ENCODE measurements at regions not wholly inside any gene's neighbourhood (a gene's known extent, or its start where the extent isn't known, plus 50 kb on each side); places are given as distances from the start of the nearest gene placed in this dataset.
A peak's percentile ranks its signal among the peaks of the same experiment; 100 is the strongest.

DNA sequence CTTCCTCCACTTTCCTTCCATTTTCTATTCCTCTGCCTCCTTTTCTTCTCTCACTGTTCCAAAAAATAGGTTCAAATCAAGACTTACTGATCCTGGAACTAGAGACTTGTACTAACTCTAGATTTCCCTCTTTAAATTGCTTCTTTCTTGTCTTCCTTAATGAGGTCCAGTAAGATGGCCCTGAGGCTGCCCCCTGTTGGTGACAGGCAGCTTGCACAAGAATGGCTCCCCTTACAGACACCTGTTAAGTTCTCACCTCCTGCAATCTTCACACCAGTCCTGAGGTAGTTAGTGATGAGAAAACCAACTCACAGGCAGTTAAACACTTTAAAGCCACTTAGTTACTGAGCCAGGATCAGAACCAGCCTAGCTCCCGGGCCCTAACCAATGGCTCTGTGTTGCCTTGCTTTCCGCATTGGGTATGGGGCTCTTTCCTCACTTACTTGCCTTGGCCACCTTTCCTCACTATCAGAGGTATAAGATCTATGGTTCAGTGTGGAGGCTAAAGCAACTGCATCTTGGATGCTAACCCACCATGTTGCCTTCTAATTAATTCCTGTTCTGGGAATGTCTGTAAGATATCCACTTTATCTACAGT, 130.6 kb downstream of the AKAIN1 start:
- no peak overlapping the region for H3K9ac ChIP-seq (ENCODE audit: low read depth in 1 of 2, low read length in 2 of 2)
- no peak for TF ChIP-seq HNF4A (conservative IDR thresholded peaks at IDR 0.05)
- TF ChIP-seq, protein P1, sequence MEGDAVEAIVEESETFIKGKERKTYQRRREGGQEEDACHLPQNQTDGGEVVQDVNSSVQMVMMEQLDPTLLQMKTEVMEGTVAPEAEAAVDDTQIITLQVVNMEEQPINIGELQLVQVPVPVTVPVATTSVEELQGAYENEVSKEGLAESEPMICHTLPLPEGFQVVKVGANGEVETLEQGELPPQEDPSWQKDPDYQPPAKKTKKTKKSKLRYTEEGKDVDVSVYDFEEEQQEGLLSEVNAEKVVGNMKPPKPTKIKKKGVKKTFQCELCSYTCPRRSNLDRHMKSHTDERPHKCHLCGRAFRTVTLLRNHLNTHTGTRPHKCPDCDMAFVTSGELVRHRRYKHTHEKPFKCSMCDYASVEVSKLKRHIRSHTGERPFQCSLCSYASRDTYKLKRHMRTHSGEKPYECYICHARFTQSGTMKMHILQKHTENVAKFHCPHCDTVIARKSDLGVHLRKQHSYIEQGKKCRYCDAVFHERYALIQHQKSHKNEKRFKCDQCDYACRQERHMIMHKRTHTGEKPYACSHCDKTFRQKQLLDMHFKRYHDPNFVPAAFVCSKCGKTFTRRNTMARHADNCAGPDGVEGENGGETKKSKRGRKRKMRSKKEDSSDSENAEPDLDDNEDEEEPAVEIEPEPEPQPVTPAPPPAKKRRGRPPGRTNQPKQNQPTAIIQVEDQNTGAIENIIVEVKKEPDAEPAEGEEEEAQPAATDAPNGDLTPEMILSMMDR (IDR thresholded peaks at IDR 0.05; ENCODE audit: low read depth, low read length, missing input control): peak; percentile 8
- no peaks in the 10 kb centered on the region for H3K4me1 ChIP-seq (ENCODE audit: control insufficient read depth in 4 of 4, insufficient read depth in 4 of 4, low read length in 3 of 4)
- H3K36me3 ChIP-seq (ENCODE audit: control insufficient read depth in 4 of 4, insufficient read depth in 3 of 4, low read depth in 1 of 4, low read length in 3 of 4): no peaks in the 10 kb centered on the region
- no peak overlapping the region for H3K27ac ChIP-seq (ENCODE audit: low read depth in 1 of 2, low read length in 2 of 2)
- no peaks in the 10 kb centered on the region for H3K9me3 ChIP-seq (ENCODE audit: control insufficient read depth in 4 of 4, low read length in 3 of 4)
- H3K27me3 ChIP-seq (ENCODE audit: control insufficient read depth in 4 of 4, insufficient read depth in 4 of 4, low read length in 3 of 4): no peaks in the 10 kb centered on the region
- no peak overlapping the region for H3K4me3 ChIP-seq (ENCODE audit: low read depth in 1 of 3, low read length in 3 of 3)
- no peak for DNase-seq (ENCODE audit: low spot score)
- WGBS: 97% methylated on average over 2 of the region's 2 CpGs

- no peak for DNase-seq (ENCODE audit: low spot score)
- Histone ChIP-seq H3K4me3 (ENCODE audit: low read depth in 1 of 3, low read length in 3 of 3) (no peak overlapping the region), H3K27ac (ENCODE audit: low read depth in 1 of 2, low read length in 2 of 2) (no peak overlapping the region), H3K9ac (ENCODE audit: low read depth in 1 of 2, low read length in 2 of 2) (no peak overlapping the region), H3K9me3 (ENCODE audit: control insufficient read depth in 4 of 4, low read length in 3 of 4) (no peaks in the 10 kb centered on the region), H3K36me3 (ENCODE audit: control insufficient read depth in 4 of 4, insufficient read depth in 3 of 4, low read depth in 1 of 4, low read length in 3 of 4) (no peaks in the 10 kb centered on the region), H3K4me1 (ENCODE audit: control insufficient read depth in 4 of 4, insufficient read depth in 4 of 4, low read length in 3 of 4) (no peaks in the 10 kb centered on the region), H3K27me3 (ENCODE audit: control insufficient read depth in 4 of 4, insufficient read depth in 4 of 4, low read length in 3 of 4) (no peaks in the 10 kb centered on the region)
- WGBS: 89% methylated on average over 2 of the region's 2 CpGs
- TF ChIP-seq ZBTB33 (IDR thresholded peaks at IDR 0.05): no peak
- TF ChIP-seq, protein P2, sequence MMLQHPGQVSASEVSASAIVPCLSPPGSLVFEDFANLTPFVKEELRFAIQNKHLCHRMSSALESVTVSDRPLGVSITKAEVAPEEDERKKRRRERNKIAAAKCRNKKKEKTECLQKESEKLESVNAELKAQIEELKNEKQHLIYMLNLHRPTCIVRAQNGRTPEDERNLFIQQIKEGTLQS (IDR thresholded peaks at IDR 0.05): no peak
- no peak for TF ChIP-seq FOXA2 (IDR thresholded peaks at IDR 0.05)
- no peak for TF ChIP-seq GABPA (IDR thresholded peaks at IDR 0.05 in 1 of 2, conservative IDR thresholded peaks at IDR 0.05 in 1 of 2)
- no peak for TF ChIP-seq EGR1 (IDR thresholded peaks at IDR 0.05; ENCODE audit: low read depth in 2 of 2)
- TF ChIP-seq FOXA1 (IDR thresholded peaks at IDR 0.05): no peak
- TF ChIP-seq RXRA (IDR thresholded peaks at IDR 0.05): no peak
- TF ChIP-seq RAD21 (IDR thresholded peaks at IDR 0.05): no peak
- TF ChIP-seq HNF4A (conservative IDR thresholded peaks at IDR 0.05): no peak
Observed at GRCh38 chr18:5065615-5066014, 131.4 kb downstream of the AKAIN1 start.

DNA sequence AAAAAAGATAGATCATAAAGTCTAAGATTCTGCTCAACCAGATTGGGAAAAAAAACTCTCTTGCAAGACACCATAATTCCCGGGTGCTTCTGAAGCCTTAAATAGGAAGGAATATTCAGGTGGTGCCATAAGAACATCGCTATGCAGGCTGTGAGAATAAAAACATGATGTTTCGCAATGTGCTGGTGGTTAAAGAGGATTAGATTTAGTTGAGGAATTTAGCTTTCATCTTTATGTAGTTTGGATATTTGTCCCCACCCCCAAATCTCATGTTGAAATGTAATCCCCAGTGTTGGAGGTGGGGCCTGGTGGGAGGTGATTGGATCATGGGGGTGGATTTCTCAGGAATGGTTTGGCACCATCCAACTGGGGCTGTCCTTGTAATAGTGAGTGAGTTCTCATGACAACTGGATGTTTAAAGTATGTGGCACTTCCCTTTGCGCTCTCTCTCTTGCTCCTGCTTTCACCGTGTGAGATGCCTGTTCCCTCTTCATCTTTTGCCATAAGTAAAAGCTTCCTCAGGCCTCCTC, 132.2 kb downstream of the AKAIN1 start:
- DNase-seq (ENCODE audit: low spot score): no peak
- Histone ChIP-seq H3K27ac (ENCODE audit: low read depth in 1 of 2, low read length in 2 of 2) (no peak overlapping the region), H3K4me3 (ENCODE audit: low read depth in 1 of 3, low read length in 3 of 3) (no peak overlapping the region), H3K9ac (ENCODE audit: low read depth in 1 of 2, low read length in 2 of 2) (no peak overlapping the region), H3K27me3 (ENCODE audit: control insufficient read depth in 4 of 4, insufficient read depth in 4 of 4, low read length in 3 of 4) (no peaks in the 10 kb centered on the region), H3K36me3 (ENCODE audit: control insufficient read depth in 4 of 4, insufficient read depth in 3 of 4, low read depth in 1 of 4, low read length in 3 of 4) (no peaks in the 10 kb centered on the region), H3K9me3 (ENCODE audit: control insufficient read depth in 4 of 4, low read length in 3 of 4) (no peaks in the 10 kb centered on the region), H3K4me1 (ENCODE audit: control insufficient read depth in 4 of 4, insufficient read depth in 4 of 4, low read length in 3 of 4) (no peaks in the 10 kb centered on the region)
- WGBS: 88% methylated on average over 5 of the region's 5 CpGs
- no peak for TF ChIP-seq GABPA (IDR thresholded peaks at IDR 0.05 in 1 of 2, conservative IDR thresholded peaks at IDR 0.05 in 1 of 2)
- no peak for TF ChIP-seq RAD21 (IDR thresholded peaks at IDR 0.05)
- TF ChIP-seq, protein P1 (IDR thresholded peaks at IDR 0.05; ENCODE audit: low read depth, low read length, missing input control): no peak
- TF ChIP-seq JUND (IDR thresholded peaks at IDR 0.05): no peak
- no peak for TF ChIP-seq REST (IDR thresholded peaks at IDR 0.05)
- TF ChIP-seq ZBTB33 (IDR thresholded peaks at IDR 0.05): no peak
- no peak for TF ChIP-seq SP1 (IDR thresholded peaks at IDR 0.05)
- no peak for TF ChIP-seq YY1 (IDR thresholded peaks at IDR 0.05)

Measured in liver (tissue), 8 donors.